NCI-H226 (cell line): ENCODE measurements at regions not wholly inside any gene's neighbourhood (a gene's known extent, or its start where the extent isn't known, plus 50 kb on each side); places are given as distances from the start of the nearest gene placed in this dataset.
"Not testable (repeated sequence)": the region's sequence is repeated elsewhere in the genome, so short reads cannot be mapped to it uniquely, and the experiment has no call there.

Source experiments
- DNase-seq: peaks from one replicate; pipeline ENCODE4 v3.0.0-alpha.2; 2015

DNA sequence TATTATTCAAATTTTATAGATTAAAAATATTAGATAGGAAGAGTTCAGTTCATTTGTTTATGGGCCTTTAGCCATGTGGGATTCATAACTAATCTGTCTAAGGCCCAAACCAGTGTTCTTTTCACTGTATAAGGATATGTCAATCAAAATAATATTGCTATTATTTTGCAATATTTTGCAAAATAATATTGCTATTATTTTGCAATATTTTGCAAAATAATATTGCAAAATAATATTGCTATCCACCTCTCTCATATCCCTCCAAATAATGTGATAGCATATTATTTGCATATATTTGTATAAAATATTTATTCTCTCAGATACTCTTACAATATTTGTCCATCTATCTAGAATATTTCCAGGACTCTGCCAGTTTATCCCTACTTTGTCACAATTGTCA is 595.3 kb upstream of the PTCHD4 start:
- DNase-seq: no peak

DNA sequence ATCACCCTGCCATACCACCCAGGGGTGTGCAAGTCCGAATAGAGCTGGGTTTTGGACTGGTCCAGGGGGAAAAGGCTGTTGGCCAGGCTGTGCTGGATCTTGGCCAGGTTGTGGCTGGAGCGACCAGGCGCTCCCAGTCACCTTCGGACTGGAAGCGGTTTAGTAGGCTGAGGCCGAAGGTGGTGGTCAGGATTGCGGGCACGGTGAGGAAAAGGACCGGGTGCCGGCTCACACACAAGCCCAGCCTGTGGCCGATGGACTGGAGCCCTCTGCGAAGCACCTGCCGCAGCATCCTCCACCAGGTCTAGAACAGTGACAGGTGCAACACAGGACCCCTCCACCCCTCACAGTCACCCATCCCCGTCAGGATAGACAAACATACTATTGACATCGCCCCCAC is 590.6 kb upstream of the PTCHD4 start:
- DNase-seq: no peak

DNA sequence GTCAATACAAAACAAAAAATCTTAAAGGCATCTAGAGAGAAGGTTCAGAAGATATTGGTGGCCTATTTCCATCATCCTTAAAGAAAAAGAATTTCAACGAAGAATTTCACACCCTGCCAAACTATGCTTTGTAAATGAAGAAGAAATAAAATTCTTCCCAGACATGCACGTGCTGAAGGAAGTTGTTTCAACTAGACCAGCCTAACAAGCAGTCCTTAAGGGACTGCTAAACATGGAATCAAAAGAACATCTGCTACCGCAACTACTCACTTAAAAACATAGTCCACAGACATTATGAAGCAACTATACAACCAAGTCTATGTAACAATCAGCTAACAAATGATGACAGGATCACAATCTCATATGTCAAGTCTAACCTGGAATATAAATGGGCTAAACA is 584.9 kb upstream of the PTCHD4 start:
- no peak for DNase-seq

DNA sequence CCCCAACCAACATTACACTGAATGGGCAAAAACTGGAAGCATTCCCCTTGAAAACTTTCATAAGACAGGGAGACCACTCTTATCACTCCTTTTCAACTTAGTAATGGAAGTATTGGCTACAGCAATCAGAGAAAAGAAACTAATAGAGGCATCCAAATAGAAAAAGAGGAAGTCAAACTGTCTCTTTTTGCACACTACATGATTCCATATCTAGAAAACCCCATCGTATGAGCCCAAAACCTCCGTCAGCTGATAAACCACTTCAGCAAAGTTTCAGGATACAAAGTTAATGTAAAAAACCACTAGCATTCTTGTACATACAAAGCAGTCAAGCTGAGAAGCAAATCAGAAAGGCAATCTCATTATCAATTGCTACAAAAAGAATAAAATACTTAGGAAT is 580.4 kb upstream of the PTCHD4 start:
- DNase-seq: no peak

DNA sequence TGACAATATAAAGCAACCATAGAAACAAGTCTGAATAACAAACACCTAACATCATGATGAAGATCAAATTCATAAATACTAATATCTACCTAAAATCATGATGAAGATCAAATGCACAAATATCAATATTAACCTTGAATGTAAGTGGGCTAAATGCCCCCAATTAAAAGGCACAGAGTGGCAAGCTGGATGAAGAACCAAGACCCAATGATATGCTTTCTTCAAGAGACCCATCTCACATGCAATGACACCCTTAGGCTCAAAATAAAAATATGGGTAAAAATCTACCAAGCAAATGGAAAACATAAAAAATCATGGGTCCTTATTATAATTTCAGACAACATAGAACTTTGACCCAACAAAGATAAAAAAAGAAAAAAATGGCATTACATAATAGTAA is 578.5 kb upstream of the PTCHD4 start:
- DNase-seq: no peak

DNA sequence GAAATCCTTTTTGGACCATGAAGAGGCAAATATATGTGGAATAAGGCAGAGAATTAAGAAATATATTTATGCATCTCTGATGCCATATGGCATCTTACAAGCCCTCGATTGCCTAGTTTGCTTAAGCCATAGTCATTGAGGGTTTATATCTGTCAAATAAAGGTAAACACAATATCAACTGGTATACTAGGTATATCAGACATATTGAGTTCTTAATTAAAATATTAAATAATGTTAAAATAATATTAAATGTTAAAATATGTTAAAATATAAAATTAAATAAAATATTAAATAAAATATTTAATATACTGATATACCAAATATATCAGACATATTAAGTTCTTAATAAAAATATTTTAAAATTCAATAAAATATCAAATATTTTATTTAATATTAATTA is 567.4 kb upstream of the PTCHD4 start:
- no peak for DNase-seq

DNA sequence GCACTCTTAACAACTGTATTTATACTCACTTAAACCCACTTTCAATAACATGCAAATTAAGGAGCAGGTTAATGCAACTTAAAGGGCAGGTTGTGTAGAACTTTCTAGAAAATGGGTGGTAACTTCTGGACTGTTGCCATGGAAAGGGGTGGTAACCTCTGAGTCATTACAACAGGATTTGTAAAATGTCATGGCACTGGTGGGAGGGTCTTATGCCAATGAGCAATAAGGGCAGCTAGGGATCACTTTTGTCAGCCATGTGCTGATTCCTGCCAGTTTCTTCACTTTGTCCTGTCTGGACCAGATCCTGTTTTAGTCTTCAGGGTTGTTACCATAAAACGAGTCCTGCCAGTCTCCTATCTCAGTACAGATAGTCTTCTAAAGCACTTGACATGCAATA is 560.5 kb upstream of the PTCHD4 start:
- no peak for DNase-seq

DNA sequence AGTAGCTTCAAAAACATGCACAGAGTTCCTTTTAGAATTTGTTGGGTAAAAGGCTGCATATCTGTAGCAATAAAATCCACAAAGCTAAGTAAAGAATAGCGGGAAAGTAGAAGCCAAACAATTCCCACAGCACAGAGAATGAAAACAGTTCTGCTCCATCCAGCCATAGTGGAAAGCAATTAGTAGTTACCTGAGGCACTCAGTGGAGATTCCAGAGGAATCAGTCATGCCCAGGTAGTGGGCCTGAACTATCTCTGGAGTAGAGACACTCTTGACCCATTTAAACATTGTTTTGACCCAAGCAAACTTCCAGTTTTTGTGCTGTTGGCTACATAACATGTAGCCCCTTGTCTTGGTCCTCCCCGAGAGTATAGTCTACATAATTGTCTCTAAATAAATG is 559.5 kb upstream of the PTCHD4 start:
- DNase-seq: no peak

DNA sequence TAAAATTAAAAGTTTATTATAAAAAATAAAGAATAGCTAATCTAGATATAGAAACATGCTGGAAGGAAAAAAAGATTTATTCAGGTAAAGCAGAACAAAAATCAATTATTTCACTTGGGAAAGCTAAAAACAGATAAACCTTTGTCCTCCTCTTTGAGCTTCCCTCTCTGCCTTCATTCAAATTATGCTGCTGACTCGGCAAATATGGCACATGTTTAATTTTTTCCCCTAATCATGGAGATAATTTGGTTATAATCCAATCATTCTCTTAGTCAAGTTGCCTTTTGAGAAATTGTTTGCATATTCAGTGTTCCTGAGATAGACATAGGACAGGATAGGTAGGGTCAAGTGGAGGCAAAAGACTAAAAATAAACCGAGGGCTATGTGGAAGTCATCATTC is 556.8 kb upstream of the PTCHD4 start:
- no peak for DNase-seq

DNA sequence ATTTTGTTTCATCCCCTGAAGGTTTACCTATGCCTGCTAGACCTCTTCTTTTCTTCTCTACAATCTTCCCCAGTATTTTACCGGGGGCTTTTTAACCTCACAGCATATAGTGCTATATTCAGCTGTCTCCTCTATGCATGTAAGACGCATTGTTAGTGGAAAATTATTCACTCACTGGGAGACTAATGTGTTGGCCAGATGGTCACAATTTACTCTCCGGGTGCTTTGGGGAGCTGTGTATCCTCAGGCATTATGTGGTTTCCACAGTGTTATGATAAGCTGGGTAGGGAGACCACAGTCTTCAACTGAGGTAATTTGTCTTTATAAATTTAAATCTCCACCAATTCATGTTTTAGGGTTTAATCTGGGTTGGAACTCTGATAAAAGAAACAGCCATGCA is 553.8 kb upstream of the PTCHD4 start:
- peak; percentile 70 for DNase-seq

DNA sequence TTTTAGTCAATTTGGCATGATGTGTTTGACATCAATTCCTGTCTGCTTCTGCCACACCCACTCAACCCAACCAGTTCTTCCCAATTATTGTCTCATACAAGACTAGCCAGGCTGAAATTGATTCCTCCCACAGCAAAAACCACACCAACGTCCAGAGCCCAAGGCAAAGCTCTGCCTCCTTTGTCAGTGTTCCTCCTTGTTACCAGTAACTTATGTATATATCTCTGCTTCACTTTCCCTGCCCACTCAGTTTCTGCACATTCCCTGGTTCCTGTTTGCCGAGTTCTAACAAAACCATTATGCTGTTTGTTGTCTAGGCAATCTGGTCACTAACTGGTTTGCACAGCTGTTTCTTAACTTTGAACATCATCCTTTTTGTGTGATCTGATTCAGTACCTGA is 547.9 kb upstream of the PTCHD4 start:
- DNase-seq: no peak

DNA sequence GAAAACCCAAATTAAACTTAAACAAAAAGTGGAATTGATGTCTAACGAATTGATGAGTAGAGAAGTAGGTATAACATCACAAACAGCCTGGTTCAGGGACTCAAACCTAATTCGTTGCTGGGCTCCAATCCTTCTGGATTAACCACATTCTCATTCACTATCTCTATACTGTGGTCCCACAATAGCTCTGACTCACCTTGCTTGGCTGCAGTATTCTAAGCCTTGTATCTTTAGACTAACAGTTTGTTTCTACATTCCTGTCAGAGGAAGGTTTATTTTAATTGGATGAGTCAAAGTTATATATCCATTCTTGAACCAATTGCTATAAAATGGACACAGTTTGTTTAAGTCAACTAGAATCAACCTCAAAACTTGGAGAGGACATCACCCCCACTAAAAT is 530.5 kb upstream of the PTCHD4 start:
- DNase-seq: peak; percentile 81

DNA sequence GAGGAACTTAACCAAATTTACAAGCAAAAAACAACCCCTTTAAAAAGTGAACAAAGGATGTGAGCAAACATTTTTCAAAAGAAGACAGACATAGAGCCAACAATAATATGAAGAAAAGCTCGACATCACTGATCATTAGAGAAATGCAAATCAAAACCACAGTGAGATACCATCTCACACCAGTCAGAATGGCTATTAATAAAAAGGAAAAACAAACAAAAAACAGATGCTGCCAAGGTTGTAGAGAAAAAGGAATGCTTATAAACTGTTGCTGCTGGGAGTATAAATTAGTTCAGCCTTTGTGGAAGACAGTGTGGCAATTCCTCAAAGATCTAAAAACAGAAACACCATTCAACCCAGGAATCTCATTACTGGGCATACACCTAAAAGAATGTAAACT is 527.8 kb upstream of the PTCHD4 start:
- not testable (repeated sequence) for DNase-seq

DNA sequence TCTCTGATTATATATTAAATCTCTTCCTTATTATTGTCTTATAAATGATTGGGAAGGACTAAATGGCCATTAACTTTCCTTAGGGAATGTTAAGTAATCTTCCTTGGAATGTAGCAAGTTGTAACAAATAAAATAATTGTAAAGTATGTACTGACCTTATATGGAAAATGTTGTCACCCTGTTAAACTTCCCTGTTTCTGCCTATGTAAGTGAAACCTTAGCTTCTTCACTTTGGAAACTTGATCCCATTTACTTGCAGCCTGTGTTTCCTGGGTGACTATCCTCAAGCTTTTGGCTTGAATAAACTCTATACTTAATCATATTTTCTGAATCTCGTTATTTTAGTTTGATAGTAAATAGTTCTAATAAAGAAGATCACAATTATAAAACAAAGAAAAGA is 519.5 kb upstream of the PTCHD4 start:
- DNase-seq: no peak

DNA sequence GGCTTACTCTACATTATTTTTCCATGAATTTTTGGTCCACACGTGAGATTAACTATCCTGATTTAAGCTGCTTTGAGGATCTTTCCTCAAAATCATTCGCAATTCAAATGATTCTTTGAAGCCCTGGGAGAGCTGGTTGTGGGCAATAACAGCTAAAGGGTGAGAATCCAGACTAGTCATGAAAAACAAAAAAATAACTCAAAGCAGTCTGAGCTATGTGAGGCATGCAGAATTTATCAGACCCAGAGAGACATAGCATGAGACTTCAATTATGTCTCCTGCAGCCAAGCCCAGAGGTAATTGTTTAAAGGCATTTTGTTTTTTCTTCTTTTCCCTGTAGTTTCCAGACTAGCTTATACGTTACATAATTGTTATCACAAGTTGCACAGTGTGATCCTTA is 517.3 kb upstream of the PTCHD4 start:
- peak; percentile 32 for DNase-seq

DNA sequence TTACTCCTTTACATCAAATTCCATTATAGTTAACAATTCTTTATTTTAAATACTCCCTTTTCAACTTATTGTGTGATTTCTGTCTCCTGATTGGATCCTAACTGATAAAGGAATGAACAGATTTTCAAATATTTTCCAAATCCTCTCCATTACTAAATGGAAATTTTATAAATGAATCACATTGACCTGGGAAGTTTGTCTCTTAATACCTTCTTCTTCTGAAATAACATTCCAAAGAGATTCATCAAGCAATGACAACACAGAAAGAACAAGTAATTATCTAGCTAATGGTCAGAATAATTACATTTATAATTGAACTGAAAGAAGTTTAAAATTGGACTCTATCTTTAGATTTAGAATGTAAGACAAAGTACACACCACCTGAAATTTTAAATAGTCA is 515.4 kb upstream of the PTCHD4 start:
- peak; percentile 9 for DNase-seq

DNA sequence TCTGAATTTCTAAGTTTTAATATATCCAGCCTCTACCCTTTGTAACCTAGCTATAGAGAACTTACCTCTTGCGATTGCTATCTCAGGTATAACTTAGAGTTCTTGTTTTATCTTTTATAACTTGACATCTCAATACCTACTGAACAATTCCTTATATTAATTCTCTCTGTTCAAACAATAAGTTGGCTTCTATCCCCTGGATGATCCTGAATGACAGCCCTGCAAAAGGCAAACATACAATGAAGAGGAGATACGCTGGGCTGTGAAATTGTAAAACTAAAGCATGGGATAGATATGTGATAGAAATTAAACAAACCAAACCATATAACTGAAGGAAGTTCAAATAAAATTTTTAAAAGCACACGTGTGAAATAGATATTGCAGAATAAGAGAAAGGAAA is 513.6 kb upstream of the PTCHD4 start:
- no peak for DNase-seq

DNA sequence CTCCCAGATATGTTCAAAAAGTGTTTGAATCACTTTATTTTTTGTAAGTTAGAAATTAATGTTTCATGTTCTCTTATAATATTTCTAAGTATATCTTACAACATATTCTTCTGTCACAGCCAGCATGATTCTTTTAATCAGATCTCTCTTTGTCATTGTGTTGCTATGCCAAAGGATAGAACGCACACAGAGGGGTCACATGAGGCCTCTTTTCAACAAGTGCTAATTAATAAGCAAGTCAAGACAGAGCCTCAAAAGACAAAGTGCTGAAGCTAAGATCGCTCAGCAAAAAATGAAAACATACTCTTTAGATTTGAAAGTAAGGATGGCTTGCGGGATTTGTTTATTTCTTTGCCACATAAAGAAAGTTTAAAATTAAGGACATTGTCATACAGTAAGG is 508.8 kb upstream of the PTCHD4 start:
- no peak for DNase-seq

DNA sequence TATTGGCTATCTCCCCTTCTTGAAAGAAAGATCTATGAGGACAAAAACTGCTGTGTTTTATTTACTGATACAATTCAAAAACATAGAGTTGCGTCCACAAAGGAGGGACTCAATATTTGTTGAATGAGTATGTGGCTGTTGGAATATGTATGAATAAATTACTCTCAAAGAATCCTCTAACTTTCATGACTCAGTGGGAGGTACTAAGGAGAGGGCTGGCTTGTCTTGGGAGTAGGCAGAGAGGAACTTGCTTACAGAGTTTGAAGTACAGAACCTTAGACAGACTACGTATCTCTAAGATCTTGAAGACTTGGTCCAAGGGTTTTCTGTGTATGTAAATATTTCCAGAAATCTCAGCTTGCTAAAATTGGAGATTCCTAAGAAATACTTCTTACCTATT is 504.0 kb upstream of the PTCHD4 start:
- peak; percentile 20 for DNase-seq

DNA sequence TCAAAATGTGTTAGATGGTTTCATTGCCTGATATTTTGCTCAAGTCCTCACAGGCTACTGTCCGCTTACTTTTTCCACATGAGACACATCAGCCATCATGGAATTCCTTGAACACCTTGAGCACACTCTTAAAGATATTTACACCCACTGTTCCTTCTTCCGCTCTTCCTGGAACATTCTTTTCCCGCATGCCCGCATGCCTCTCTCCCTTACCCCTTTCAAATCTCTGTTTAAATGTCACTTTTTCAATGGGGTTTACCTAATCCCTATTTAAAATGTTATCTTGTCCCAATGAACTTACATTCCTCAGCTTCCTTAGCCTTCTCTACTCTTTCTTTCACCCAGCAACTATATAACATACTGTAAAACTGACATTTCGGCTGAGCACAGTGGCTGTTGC is 503.3 kb upstream of the PTCHD4 start:
- no peak for DNase-seq

DNA sequence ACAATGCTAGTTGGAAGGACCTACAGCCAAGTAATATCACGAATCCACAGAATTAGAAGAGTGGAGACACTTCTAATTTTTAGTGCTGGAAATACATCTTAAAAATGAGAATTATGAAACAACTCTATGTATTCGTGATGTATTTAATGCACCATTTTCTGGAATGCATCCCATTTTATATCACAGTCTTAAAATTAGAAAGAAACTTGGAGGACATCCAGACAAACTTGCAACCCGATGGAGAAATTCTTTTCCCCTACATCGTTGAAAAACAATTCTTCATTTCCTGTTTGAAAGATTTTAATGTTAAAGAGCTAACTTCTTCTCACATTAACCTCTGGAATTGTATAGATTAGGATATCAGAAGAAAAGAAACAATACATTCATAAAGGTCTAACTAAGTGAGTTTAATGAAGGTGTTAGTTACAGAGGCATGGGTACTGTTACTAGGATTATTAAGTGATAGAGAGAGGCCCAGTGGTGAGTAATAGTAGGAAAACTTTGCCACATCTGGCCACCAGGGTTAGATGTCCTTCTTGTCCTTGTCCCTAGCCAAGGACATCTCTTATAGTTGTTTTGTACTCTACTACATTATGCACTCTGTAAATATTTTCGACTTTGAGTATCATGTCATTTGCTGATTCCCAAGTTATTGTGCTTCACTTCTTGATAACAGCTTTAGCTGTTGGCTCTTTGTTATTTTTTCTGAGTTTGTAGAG is 502.4 kb upstream of the PTCHD4 start:
- DNase-seq: no peak

DNA sequence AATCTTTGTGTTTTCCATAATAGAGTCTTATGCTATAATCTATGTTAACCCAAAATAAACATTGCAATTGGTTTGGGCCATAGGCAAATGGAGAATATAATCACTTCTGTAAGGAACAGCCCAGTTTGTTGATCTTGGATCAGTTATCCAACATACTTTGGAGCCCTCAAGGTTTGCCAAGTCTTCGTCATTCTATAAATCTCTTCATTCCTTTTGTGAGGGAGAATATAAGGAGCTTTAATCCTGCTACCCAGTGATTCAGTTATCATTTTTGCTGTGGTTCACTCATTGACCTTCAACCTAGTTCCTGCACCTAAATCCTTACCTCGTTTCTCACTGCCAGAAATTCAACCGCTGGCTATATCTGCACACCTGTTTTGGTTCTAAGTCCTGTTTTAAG is 500.3 kb upstream of the PTCHD4 start:
- peak; percentile 55 for DNase-seq

DNA sequence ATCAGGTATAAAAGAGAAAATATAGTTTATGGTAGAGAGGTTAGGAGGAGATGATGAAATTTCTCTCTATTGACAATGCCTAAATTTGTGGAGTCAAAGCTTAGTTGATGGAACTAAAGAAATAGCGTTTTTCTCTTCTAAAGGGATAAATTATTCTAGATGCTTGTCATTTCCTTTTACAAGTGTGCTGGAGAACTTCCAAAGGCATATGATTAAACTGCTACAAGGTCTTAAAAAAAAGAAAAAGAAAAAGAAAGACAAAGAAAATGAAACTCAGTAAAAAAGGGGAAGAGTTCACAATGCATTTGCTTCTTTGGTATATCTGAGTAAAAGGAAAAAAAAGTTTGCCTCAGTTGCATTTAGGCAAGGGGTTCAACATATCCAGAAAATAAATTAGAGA is 499.8 kb upstream of the PTCHD4 start:
- no peak for DNase-seq

DNA sequence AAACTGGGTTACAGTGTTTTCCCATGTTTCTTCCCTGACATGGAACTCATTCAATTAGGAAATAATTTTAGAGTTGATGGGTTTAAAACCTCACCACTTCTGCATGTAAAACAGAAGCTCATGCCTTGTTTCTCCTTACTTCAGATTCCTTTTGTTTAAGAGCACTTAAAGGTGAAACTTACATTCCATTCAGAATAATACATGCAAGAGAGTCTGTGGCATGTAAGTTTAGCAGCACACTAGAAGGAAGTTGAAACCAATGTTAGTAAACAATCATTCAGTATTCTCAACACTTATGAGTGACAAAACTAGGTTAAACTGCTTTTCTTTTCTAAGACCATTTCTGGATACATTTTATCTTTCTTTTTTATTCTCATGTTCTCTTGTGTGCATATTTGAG is 495.6 kb upstream of the PTCHD4 start:
- DNase-seq: no peak

DNA sequence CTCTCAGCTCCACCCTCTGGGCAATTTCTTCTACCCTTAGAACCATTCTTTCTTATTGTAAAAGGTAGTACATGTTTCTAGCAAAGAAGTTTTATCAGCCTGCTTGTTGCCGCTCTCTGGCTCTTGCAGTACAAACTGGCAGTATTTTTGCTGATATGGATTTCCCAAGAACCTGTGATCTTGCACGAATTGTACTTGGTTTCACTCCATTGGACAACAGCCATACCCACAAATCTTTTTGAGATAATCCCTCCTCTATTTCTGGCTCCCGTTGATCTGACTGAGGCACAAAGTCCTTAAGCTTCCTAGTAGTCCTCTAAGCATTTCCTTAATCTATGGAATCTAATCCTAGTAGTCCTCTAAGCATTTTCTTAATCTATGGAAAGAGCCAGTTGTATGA is 487.0 kb upstream of the PTCHD4 start:
- DNase-seq: peak; percentile 75

DNA sequence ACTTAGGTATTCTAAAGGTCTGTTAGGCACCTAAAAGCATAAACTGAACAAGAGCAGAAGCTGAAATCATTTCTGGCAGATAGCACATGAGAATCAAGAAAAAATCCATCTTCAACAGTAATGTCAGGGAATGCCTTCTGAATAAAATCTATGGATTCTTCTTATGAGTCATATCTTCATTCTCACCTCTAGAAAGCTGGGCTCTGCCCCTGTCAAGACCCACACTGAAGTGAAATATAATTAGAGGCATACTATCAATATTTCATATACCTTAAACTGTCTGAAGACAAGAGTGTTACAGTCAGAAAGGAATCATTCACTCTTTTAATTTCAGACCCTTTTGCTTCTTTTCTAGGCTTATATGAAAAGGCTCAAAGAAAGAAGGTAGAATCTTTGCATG is 485.8 kb upstream of the PTCHD4 start:
- no peak for DNase-seq
